Astrocyte (in vitro differentiated cells and primary cell): ENCODE measurements at regions not wholly inside any gene's neighbourhood (a gene's known extent, or its start where the extent isn't known, plus 50 kb on each side); places are given as distances from the start of the nearest gene placed in this dataset.

Source experiments
- DNase-seq: peaks from one replicate; pipeline ENCODE4 v3.0.0-alpha.2; 2010; ENCODE audit warnings: low read depth
- FAIRE-seq: peaks from 2 replicates; lab custom pipeline; 2011; peaks lifted over from hg19 to GRCh38; lab: Jason Lieb, UNC
- H2AFZ ChIP-seq: 2 replicates; pipeline ENCODE4 v1.6.0; 2012; ENCODE audit warnings: low read depth, low read length, inconsistent platforms
- H3K27ac ChIP-seq: 2 replicates; pipeline ENCODE4 v1.5.1; 2011; ENCODE audit warnings: low read depth, low read length, inconsistent platforms
- H3K27me3 ChIP-seq: 2 replicates; pipeline ENCODE4 v1.6.0; 2011; ENCODE audit warnings: low read length, inconsistent platforms; ENCODE audit not compliant: insufficient read depth
- H3K36me3 ChIP-seq: 2 replicates; pipeline ENCODE4 v1.5.1; 2011; ENCODE audit warnings: low read length, inconsistent platforms; ENCODE audit not compliant: insufficient read depth
- H3K4me1 ChIP-seq: 2 replicates; pipeline ENCODE4 v1.5.1; 2011; ENCODE audit warnings: low read length, inconsistent platforms; ENCODE audit not compliant: insufficient read depth
- H3K4me2 ChIP-seq: 2 replicates; pipeline ENCODE4 v1.6.0; 2012; ENCODE audit warnings: low read length, inconsistent platforms
- H3K4me3 ChIP-seq: 2 replicates; pipeline ENCODE4 v1.5.1; 2011; ENCODE audit warnings: low read depth, mild to moderate bottlenecking, low read length, inconsistent platforms; ENCODE audit not compliant: insufficient read depth
- H3K79me2 ChIP-seq: 2 replicates; pipeline ENCODE4 v1.6.0; 2012; ENCODE audit warnings: mild to moderate bottlenecking, low read length, inconsistent platforms; ENCODE audit not compliant: insufficient read depth
- H3K9ac ChIP-seq: 2 replicates; pipeline ENCODE4 v1.6.0; 2012; ENCODE audit warnings: mild to moderate bottlenecking, low read length, inconsistent platforms
- H3K9me3 ChIP-seq: 2 replicates; pipeline ENCODE4 v1.5.1; 2012; ENCODE audit warnings: low read depth, mild to moderate bottlenecking, low read length, inconsistent platforms; ENCODE audit not compliant: insufficient read depth
- H4K20me1 ChIP-seq: 2 replicates; pipeline ENCODE4 v1.6.0; 2012; ENCODE audit warnings: low read length, inconsistent platforms; ENCODE audit not compliant: insufficient read depth
- H3K27ac Mint-ChIP-seq: one replicate; pipeline ENCODE4 v1.8.0; 2021; ENCODE audit warnings: mild to moderate bottlenecking, mixed read lengths; ENCODE audit not compliant: unreplicated experiment
- H3K27me3 Mint-ChIP-seq: one replicate; pipeline ENCODE4 v1.8.0; 2021; ENCODE audit warnings: low read depth, mixed read lengths; ENCODE audit not compliant: unreplicated experiment
- H3K36me3 Mint-ChIP-seq: one replicate; pipeline ENCODE4 v1.8.0; 2021; ENCODE audit warnings: low read depth, mixed read lengths; ENCODE audit not compliant: unreplicated experiment
- H3K4me1 Mint-ChIP-seq: one replicate; pipeline ENCODE4 v1.8.0; 2021; ENCODE audit warnings: low read depth, mixed read lengths; ENCODE audit not compliant: unreplicated experiment
- H3K4me3 Mint-ChIP-seq: one replicate; pipeline ENCODE4 v1.8.0; 2021; ENCODE audit warnings: mild to moderate bottlenecking, moderate library complexity, mixed read lengths; ENCODE audit not compliant: unreplicated experiment
- H3K9me3 Mint-ChIP-seq: one replicate; pipeline ENCODE4 v1.8.0; 2021; ENCODE audit warnings: mild to moderate bottlenecking, mixed read lengths; ENCODE audit not compliant: unreplicated experiment
- CTCF ChIP-seq: IDR thresholded peaks from 2 replicates; pipeline ENCODE4 v1.5.1; 2011; ENCODE audit warnings: low read depth, mild to moderate bottlenecking, inconsistent platforms, low read length, moderate library complexity; ENCODE audit not compliant: insufficient read depth
- EZH2 ChIP-seq: IDR thresholded peaks from 2 replicates; pipeline ENCODE4 v1.6.1; 2012; ENCODE audit warnings: mild to moderate bottlenecking, low read length, inconsistent platforms; ENCODE audit not compliant: insufficient read depth

- Histone ChIP-seq H3K4me3 (peak overlapping the region; percentile 82), H3K79me2 (peaks cover 51% of the 10 kb centered on the region), H3K9me3 (no peaks in the 10 kb centered on the region), H4K20me1 (peaks cover 31% of the 10 kb centered on the region), H3K27ac (peak overlapping the region; percentile 98), H3K4me1 (peaks cover 19% of the 10 kb centered on the region), H3K36me3 (no peaks in the 10 kb centered on the region), H2AFZ (no peak overlapping the region), H3K9ac (peak overlapping the region; percentile 98), H3K4me2 (peak overlapping the region; percentile 91), H3K27me3 (no peaks in the 10 kb centered on the region)
- Mint-ChIP-seq H3K36me3 (peaks cover 6% of the 10 kb centered on the region), H3K4me1 (peaks cover 25% of the 10 kb centered on the region), H3K27me3 (no peaks in the 10 kb centered on the region), H3K4me3 (peak overlapping the region; percentile 97), H3K9me3 (no peaks in the 10 kb centered on the region), H3K27ac (peak overlapping the region; percentile 99)
- FAIRE-seq (peak; percentile 17), DNase-seq (no peak)
- no peak for TF ChIP-seq EZH2
- no peak for TF ChIP-seq CTCF
Measured at GRCh38 chr3:159765860-159766294, 222.8 kb upstream of the IL12A start.

GRCh38 chr3:159766563-159767185, 222.0 kb upstream of the IL12A start:
- Mint-ChIP-seq H3K36me3 (peaks cover 6% of the 10 kb centered on the region), H3K4me3 (peak overlapping the region; percentile 97), H3K27ac (peak overlapping the region; percentile 79), H3K4me1 (peaks cover 20% of the 10 kb centered on the region), H3K27me3 (no peaks in the 10 kb centered on the region), H3K9me3 (no peaks in the 10 kb centered on the region)
- no peaks in the 10 kb centered on the region for H3K27me3 ChIP-seq
- H3K4me3 ChIP-seq: peak overlapping the region; percentile 82
- no peak for DNase-seq
- no peak overlapping the region for H2AFZ ChIP-seq
- H3K9me3 ChIP-seq: no peaks in the 10 kb centered on the region
- H3K4me1 ChIP-seq: peaks cover 19% of the 10 kb centered on the region
- H4K20me1 ChIP-seq: peaks cover 31% of the 10 kb centered on the region
- H3K79me2 ChIP-seq: peaks cover 58% of the 10 kb centered on the region
- peak overlapping the region; percentile 91 for H3K4me2 ChIP-seq
- peak overlapping the region; percentile 98 for H3K9ac ChIP-seq
- no peaks in the 10 kb centered on the region for H3K36me3 ChIP-seq
- FAIRE-seq: peak; percentile 55
- TF ChIP-seq EZH2: no peak
- peak; percentile 49 for TF ChIP-seq CTCF
- H3K27ac ChIP-seq: peak overlapping the region; percentile 98

GRCh38 chr3:159770998-159771397, 217.6 kb upstream of the IL12A start:
- Histone ChIP-seq H3K4me2 (no peak overlapping the region), H3K79me2 (peaks cover 99% of the 10 kb centered on the region), H3K36me3 (peaks cover 4% of the 10 kb centered on the region), H2AFZ (no peak overlapping the region), H3K9ac (no peak overlapping the region), H3K4me3 (no peak overlapping the region), H3K4me1 (peaks cover 17% of the 10 kb centered on the region), H4K20me1 (peaks cover 32% of the 10 kb centered on the region), H3K27ac (no peak overlapping the region), H3K27me3 (no peaks in the 10 kb centered on the region), H3K9me3 (no peaks in the 10 kb centered on the region)
- Mint-ChIP-seq H3K9me3 (no peaks in the 10 kb centered on the region), H3K27ac (no peak overlapping the region), H3K4me1 (peaks cover 38% of the 10 kb centered on the region), H3K36me3 (peaks cover 6% of the 10 kb centered on the region), H3K27me3 (no peaks in the 10 kb centered on the region), H3K4me3 (no peak overlapping the region)
- TF ChIP-seq EZH2: no peak
- no peak for TF ChIP-seq CTCF
- DNase-seq: no peak
- no peak for FAIRE-seq
